Neural crest cell (in vitro differentiated cells): ENCODE measurements at regions not wholly inside any gene's neighbourhood (a gene's known extent, or its start where the extent isn't known, plus 50 kb on each side); places are given as distances from the start of the nearest gene placed in this dataset.

Experiments used
- DNase-seq: peaks from one replicate; pipeline ENCODE4 v3.0.0; 2021; ENCODE audit warnings: low read depth, mixed read lengths, low spot score
- H3K27ac Mint-ChIP-seq: one replicate; pipeline ENCODE4 v1.8.0; 2021; ENCODE audit warnings: mild to moderate bottlenecking, mixed read lengths; ENCODE audit not compliant: unreplicated experiment
- H3K27me3 Mint-ChIP-seq: 2 replicates; pipeline ENCODE4 v1.8.0; 2021; ENCODE audit warnings: low read depth, mild to moderate bottlenecking, mixed read lengths
- H3K36me3 Mint-ChIP-seq: 2 replicates; pipeline ENCODE4 v1.8.0; 2021; ENCODE audit warnings: low read depth, mild to moderate bottlenecking, mixed read lengths
- H3K4me1 Mint-ChIP-seq: 2 replicates; pipeline ENCODE4 v1.8.0; 2021; ENCODE audit warnings: mixed read lengths
- H3K4me3 Mint-ChIP-seq: one replicate; pipeline ENCODE4 v1.8.0; 2021; ENCODE audit warnings: mild to moderate bottlenecking, mixed read lengths
- H3K9me3 Mint-ChIP-seq: 2 replicates; pipeline ENCODE4 v1.8.0; 2021; ENCODE audit warnings: mixed read lengths
- CTCF ChIP-seq: fragments of 200-600 bp; sonication (generic); conservative IDR thresholded peaks from 2 replicates; pipeline ENCODE4 v1.5.0; 2021; ENCODE audit warnings: antibody characterized with exemption, mild to moderate bottlenecking

- H3K27ac Mint-ChIP-seq: no peak overlapping the region
- no peaks in the 10 kb centered on the region for H3K36me3 Mint-ChIP-seq
- TF ChIP-seq CTCF: no peak
- H3K4me1 Mint-ChIP-seq: peaks cover 10% of the 10 kb centered on the region
- peaks cover 2% of the 10 kb centered on the region for H3K9me3 Mint-ChIP-seq
- no peak for DNase-seq
- no peak overlapping the region for H3K4me3 Mint-ChIP-seq
- no peaks in the 10 kb centered on the region for H3K27me3 Mint-ChIP-seq
Observed at GRCh38 chr11:122234257-122234656, 118.2 kb upstream of the BLID start.

- H3K27ac Mint-ChIP-seq: no peak overlapping the region
Observed at GRCh38 chr11:122232985-122233384, 117.0 kb upstream of the BLID start.

GRCh38 chr11:122230385-122230755 is 114.4 kb upstream of the BLID start:
- no peak for TF ChIP-seq CTCF
- no peak for DNase-seq
- Mint-ChIP-seq H3K9me3 (no peaks in the 10 kb centered on the region), H3K27me3 (no peaks in the 10 kb centered on the region), H3K4me1 (peaks cover 10% of the 10 kb centered on the region), H3K36me3 (no peaks in the 10 kb centered on the region), H3K27ac (no peak overlapping the region), H3K4me3 (no peak overlapping the region)

More at GRCh38 chr11:122232985-122233384, 117.0 kb upstream of the BLID start:
- no peak for TF ChIP-seq CTCF
- H3K4me1 Mint-ChIP-seq: peaks cover 10% of the 10 kb centered on the region
- no peaks in the 10 kb centered on the region for H3K9me3 Mint-ChIP-seq
- no peaks in the 10 kb centered on the region for H3K27me3 Mint-ChIP-seq
- H3K36me3 Mint-ChIP-seq: no peaks in the 10 kb centered on the region
- no peak overlapping the region for H3K4me3 Mint-ChIP-seq
- no peak for DNase-seq

GRCh38 chr11:122229481-122230384 is 113.7 kb upstream of the BLID start:
- Mint-ChIP-seq H3K4me1 (peaks cover 10% of the 10 kb centered on the region), H3K27ac (peak overlapping the region; percentile 69)
- DNase-seq: no peak

GRCh38 chr11:122229078-122229477 is 113.1 kb upstream of the BLID start:
- Mint-ChIP-seq H3K27ac (peak overlapping the region; percentile 69), H3K9me3 (no peaks in the 10 kb centered on the region), H3K4me3 (no peak overlapping the region), H3K4me1 (peaks cover 6% of the 10 kb centered on the region), H3K36me3 (no peaks in the 10 kb centered on the region), H3K27me3 (no peaks in the 10 kb centered on the region)
- TF ChIP-seq CTCF: no peak
- no peak for DNase-seq

More at GRCh38 chr11:122229481-122230384, 113.7 kb upstream of the BLID start:
- Mint-ChIP-seq H3K36me3 (no peaks in the 10 kb centered on the region), H3K9me3 (no peaks in the 10 kb centered on the region), H3K4me3 (no peak overlapping the region), H3K27me3 (no peaks in the 10 kb centered on the region)
- TF ChIP-seq CTCF: no peak
